ENCODE measurements at regions not wholly inside any gene's neighbourhood (a gene's known extent, or its start where the extent isn't known, plus 50 kb on each side); places are given as distances from the start of the nearest gene placed in this dataset.

DNA sequence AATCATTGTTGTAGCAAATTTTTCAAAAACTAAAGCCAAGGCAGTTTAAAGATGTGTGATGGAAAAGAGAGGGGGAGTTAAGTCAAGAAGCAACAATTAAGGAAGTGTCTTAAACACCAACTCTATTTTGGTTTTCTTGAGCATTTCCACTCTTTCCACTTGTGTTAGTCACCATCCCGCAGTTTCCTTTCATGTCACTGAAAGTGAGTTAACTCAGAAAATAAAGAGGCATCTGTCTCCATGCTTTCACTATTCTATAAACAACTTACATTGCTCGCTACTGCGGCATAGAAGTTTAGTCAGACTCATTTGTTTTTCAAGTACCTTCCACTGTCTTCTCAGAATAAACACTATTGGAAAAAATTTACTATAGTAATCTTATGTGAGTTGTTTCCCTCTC lies 284.9 kb upstream of the SEMA3D start:
- no peak for DNase-seq (ENCODE audit: low read depth in 3 of 3, low spot score in 2 of 3)

DNA sequence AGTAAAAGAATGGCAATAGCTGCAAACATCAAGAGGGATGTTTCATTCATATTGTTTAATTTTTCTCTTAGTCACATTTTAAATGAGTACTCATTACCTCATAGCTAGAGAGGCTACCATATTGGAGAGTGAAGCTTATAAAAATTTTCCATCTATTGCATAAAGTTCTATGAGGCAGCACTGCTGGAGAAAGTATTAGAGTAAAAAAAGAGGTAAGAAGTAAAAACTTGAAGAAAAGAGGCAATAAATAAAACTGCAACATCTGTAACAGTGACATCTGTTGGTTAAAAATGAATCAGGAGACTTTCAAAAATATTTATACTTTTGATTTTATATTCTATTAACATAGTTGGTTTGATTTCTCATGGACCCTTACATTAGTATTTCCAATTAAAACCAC lies 284.5 kb upstream of the SEMA3D start:
- no peak for DNase-seq (ENCODE audit: low read depth in 3 of 3, low spot score in 2 of 3)

DNA sequence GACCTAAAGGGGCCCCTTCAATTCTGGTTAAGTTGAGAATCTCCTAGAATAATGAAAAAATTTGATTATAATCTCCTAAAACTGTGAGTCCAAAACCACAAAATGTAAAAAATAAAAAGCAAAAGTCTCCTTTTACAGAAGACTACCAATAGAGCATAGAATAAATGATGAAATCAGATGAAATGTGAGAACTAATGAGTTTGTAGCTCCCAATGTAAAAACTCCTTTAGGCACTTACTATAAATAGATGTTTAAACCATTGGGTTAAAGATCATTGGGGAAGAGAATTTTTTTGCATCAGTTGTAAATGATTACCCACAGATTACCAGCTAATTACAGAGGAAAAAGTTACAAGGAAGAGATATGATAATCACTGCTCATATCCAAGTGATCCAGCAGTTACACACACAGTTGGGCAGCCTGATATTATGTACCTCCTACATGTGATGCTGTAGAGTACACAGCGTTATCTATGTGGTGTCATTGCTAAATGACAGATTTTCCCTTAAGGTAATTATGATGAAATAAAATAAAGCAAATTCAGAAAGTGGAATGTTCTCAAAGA lies 282.7 kb upstream of the SEMA3D start:
- DNase-seq (ENCODE audit: low read depth in 3 of 3, low spot score in 2 of 3) = no peak

DNA sequence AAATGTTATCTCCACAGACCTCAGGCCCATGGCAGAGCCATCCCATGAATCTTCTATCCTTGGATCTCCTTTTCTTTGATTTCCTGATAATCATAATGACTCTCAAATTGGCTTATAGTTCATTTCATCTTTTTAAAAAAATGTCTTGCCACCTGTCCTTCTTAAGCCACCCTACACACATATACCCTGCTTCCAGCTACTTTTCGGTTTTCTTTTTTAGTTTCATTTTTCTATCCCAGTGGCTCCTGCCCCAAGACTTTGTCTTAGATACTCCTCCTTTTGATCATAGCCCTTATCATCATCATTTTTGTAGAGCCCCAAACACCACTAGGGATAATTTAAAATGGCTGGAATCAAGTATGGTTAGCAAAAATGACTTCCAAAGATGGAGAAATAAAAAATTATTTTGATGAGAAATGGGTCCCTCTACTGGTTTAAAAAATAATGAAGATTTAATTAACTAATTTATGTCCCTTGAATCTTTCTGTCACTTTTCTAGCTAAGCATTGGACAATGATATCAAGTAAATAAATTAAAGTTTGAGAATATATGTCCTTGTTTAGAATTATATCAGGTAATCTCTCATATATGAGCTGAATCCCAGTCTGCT lies 277.3 kb upstream of the SEMA3D start:
- no peak for DNase-seq (ENCODE audit: low read depth in 3 of 3, low spot score in 2 of 3)

DNA sequence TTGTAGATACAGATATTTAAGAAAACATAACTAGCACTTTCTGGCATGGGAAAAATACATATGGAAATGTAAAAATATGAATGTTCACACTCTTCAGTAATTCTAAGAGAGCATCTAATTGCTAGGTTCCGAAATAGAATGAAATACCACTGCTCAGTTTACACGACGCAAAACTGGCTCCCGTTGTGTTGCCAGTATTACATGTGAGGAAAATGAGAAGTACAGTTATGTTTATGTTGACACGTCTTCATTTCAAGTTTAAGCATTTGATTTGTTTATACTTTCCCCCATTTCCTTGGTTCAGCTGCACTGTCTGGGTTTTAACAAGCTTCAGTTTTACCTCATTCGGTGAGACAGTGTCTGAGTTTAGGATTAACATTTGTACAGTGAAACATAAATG lies 275.8 kb upstream of the SEMA3D start:
- DNase-seq (ENCODE audit: low read depth in 3 of 3, low spot score in 2 of 3) = no peak

DNA sequence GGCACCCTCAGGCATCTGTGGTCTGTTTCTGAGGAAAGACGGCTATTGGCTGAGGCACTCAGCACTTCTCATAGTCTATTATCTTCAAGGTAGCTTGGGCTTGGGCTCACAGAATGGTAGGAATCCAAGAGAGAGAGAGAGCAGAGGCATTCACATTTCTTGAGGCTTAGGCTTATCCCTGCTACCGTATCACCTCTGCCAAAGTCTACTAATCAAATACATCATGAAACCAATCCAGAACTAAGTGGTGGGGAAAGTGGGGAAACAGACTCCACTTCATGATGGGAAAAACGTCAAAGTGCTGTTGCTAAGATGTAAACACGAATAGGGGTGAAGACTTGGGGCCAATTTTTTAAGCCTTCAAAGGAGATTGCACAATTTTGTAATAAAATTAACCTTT lies 271.1 kb upstream of the SEMA3D start:
- no peak for DNase-seq (ENCODE audit: low read depth in 3 of 3, low spot score in 2 of 3)

DNA sequence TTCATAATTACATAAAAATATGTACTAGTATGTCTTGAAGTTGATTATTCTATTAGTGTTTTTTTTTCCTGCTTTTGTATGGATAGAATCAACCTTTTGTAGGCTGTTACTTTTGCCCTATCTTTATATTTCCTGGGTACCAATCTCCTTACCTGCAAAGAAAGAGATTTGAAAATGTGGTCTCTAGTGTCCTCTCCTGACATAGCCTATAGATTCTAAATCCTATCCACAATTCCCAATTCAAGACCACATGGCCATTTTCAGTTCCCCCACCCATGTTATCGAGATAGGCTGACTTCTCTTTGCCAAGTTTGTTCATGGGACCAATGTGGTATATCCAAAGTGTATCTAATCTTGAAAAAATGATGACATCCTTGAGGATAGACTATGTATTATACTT lies 269.4 kb upstream of the SEMA3D start:
- no peak for DNase-seq (ENCODE audit: low read depth in 3 of 3, low spot score in 2 of 3)

DNA sequence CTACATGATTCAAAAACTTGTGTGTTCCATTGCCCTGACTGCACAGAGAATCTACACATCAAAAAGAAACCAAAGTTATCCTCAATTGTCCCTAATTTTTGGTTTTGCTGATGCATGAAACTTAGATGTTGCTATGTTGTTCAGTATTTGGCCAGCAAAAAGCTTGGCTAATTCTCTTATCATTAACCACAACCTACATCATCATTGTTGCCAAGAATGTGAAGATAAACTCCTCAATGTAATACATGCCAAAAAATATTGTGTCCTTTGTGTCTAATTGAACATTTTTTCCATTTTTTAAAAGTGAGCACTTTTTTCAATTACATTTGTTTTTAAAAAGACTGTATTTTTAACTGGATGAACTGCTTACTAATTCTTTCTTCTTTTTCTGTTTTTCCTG lies 268.0 kb upstream of the SEMA3D start:
- no peak for DNase-seq (ENCODE audit: low read depth in 3 of 3, low spot score in 2 of 3)

DNA sequence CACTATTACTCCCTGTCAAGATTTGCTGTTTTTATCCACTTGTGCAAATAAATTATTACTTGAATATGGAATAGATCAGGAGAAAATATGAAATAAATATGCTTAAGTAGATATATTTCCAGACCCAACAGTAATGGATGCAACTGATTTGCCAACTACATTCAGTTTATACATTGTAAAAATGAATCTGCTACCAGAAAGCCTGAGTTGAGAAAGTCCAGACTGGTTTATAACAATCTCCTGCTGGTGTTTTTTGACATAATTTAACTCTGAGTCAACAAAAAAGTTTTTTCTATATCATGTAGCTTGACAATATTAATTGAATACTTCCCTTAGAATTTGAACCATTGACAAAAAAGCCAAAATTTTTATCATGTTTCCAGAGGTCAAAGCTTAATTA lies 265.8 kb upstream of the SEMA3D start:
- DNase-seq (ENCODE audit: low read depth in 3 of 3, low spot score in 2 of 3) = peak in 1 of 3 donors; percentile 4

DNA sequence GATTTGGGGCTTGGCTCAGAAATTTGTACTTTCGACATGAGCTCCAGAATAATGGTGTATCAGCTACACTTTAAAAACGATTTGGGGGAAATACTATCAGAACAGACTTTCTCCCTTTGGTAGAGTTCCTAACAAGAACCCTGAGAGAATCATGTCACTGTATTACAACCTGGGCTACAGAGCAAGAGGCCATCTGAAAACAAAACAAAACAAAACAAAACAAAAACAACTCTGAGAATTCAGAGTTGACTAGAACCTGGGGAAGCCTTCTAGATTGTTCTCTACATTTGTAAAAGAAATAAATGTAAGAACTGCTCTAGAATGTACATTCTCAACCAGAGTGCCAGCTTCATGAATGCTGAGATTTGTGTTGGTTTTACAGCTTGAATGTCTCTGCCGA lies 262.6 kb upstream of the SEMA3D start:
- DNase-seq (ENCODE audit: low read depth in 3 of 3, low spot score in 2 of 3) = no peak

DNA sequence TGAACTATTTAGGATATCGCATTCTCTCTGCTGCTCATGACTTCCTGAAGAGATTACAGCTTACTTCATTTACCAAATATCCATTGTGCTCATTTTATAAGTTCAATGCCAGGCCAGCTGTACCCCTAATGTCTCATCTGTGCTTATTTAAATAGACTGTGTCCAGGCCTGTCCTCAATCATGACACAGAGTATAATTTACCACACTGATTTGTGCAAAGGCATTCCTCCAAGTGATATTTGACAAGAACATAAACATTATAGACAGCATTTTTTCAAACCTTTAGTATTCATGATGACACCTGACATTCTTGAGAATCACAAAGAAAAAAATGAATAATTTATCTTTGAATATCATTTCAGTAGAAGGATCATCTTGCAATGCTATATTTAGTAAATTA lies 260.1 kb upstream of the SEMA3D start:
- no peak for DNase-seq (ENCODE audit: low read depth in 3 of 3, low spot score in 2 of 3)

DNA sequence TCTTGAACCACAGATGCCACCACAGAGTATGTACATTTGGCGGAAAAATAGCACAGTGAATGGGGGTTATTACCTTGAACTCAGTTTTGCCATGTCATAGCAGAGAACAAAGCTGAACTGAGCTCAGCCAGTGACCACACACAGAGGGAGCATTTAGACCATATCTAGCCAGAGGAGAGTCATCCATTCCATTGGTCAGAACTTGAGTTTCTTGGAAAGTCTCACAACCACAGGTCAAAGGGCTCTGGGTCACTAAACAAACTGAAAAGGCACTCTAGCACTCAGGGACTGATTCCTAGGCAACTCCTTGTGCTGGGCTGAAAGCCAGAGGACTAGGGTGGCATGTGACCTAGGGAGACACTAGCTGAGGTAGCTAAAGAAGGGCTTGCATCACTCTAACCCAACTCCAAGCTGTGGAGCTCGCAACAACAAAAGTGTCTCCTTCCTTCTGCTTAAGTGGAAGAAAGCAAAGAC lies 239.7 kb upstream of the SEMA3D start:
- DNase-seq (ENCODE audit: low read depth in 3 of 3, low spot score in 2 of 3) = no peak

DNA sequence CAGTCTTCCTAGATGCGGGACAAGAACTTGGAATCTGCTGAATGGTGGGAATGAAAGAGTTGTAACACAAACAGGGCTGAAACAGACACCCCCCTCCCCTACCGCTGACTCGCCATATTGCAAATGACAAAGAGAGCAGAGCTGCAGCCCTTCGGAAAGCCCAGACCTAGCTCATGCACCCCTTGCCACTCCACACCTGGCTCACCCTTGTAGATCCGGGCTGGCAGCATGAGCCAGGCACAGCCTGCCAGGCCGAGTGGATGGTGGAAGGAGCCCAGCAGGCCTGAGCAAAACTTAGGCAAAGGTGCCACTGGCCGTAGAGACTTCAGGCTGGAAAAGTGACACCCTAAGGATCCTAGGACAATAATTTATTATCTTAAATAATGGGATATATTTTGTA lies 237.4 kb upstream of the SEMA3D start:
- no peak for DNase-seq (ENCODE audit: low read depth in 3 of 3, low spot score in 2 of 3)

DNA sequence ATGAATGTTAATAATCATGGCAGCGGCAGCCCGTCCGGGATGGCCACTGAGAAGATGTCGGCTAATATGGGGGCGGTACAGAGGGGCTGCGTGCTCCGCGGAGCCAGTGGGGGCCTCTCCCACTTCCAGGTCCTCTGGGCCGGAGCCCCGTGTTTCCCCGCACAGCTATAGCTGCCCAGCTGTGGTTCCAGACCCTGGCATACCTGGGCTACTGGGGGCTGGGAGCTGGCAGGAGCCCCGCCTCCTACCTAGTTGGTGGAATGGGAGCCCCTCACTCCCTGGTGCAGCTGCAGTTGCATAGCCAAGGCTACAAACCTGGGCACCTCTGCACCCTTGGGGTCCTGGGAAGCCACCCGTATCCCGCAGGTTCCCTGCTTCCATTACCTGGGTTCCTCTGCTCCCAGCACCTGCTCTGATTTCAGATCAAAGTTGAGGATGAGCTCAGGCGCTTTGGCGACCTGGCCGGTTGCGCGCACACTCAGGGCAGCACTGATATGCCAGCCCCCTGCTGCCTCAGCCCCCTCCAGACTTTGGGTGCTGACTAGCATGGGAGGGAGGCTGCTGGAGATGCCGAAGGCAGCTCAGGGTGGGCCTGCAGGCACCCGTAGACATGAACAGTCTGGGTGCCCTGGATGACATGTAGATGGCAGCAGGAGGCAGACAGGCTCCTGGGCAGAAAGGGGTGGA lies 236.5 kb upstream of the SEMA3D start:
- DNase-seq (ENCODE audit: low read depth in 3 of 3, low spot score in 2 of 3) = no peak

DNA sequence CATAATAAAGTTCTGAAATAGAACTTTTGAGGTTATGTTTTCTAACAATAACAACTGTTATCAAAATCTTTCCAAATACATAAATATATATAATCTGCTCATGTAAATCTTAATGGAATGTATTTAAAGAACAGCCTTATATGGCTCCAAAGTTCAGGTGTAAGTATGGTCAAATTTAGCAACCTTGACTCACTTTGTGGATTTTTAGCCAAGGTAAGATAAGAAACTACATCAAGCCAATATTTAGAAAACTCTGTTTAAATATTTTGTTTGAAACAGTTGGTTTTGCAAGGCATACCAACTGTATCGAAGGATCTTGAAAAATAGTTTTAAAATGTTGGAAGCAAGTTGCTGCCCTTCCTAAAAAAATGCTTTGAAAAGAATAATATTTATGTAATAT lies 228.9 kb upstream of the SEMA3D start:
- DNase-seq (ENCODE audit: low read depth in 3 of 3, low spot score in 2 of 3) = no peak

DNA sequence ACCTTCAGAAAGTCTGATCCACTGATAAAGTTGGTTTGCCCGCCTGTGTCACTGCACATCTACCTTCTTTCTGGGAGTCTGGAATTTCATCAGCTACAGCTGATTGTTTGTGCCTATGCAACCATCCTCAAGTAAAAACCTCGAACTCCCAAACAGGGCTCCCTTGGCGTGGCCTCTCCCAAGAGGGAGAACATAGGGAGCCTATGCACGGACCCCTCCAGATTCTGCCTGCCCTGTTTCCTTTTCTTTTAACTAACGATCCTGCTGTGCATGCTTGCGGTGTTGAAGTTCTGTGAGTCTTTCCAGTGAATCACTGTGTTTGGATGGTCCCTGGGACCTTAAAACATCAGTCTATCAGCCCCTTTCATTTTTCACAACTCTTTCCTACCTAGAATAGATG lies 226.9 kb upstream of the SEMA3D start:
- DNase-seq (ENCODE audit: low read depth in 3 of 3, low spot score in 2 of 3) = no peak

DNA sequence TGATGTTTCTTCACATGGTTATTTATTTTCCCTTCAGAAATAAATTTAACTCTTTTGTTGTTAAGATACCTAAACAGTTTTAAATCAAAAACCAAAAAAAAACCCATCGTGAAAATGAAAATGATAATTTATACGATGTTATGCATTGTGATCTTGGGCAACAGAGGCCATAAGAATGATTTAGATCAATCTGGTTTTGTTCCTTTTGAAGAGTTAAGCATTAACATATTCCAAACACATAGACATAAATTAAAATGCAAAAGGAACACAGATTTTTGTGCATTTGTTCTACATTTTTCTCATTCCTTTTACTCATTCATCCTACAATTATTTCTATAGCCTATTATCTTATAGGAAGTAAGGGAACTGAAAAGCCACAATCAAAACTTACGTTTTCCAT lies 226.1 kb upstream of the SEMA3D start:
- no peak for DNase-seq (ENCODE audit: low read depth in 3 of 3, low spot score in 2 of 3)

DNA sequence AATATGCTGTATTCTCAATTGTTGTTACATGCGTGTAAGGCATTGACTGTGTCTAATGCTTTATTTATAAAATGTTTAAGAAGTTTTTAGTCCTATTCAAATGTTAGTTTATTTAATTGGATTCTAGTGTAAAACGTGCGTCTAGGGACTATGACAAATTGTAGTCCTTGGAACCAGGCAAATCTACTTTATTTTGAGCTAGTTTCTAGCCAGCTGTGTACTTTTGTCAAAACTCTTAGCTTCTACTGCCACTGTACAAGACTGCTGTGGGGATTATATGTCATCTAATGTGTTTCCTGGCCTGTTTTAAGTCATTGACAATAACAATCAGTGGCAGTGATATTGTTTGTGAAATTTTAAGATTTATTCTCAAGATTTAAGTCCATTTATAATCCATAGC lies 220.5 kb upstream of the SEMA3D start:
- DNase-seq (ENCODE audit: low read depth in 3 of 3, low spot score in 2 of 3) = no peak

DNA sequence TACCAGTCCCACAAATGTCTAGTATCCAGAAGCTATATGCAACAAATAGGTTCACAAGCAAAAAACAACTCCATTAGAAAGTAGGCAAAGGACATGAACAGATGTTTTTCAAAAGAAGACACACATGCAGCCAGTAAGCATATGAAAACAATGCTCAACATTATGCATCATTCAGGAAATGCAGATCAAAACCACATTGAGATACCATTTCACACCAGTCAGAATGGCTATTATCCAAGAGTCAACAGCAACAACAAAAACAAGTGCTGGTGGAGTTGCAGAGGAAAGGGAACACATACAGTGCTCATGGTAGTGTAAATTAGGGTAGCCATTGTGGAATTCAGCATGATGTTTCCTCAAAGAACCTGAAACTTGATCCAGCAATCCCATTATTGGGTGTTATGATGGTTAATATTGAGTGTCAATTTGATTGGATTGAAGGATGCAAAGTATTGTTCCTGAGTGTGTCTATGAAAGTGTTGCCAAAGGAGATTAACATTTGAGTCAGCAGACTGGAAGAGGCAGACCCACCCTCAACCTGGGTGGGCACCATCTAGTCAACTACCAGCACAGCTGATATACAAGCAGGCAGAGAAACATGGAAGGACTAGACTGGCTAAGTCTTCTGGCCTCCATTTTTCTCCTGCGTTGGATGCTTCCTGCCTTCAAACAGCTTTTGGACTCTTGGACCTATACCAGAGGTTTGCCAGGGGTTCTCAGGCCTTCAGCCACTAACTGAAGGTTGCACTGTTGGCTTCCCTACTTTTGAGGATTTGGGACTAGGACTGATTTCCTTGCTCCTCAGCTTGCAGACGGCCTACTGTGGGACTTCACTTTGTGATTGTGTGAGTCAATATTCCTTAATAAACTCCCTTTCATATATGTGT lies 218.4 kb upstream of the SEMA3D start:
- DNase-seq (ENCODE audit: low read depth in 3 of 3, low spot score in 2 of 3) = no peak

DNA sequence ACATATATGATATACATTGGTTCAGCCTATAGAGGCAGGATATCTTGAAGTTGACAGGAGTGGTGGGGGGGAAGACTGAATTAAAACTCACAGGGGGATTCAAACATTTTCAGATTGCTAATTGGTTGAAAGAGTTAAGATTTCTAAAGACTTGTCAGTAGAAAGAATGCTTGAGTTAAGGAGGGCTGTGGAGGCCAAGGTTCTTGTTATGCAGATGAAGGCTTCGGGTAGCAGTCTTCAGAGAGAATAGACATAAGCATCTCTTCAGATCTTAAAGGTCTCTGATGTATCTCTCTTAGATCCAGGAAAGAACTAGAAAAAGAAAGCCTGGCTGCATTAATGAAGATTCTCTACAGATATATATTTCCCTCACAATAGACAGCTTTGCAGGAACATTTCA lies 209.8 kb upstream of the SEMA3D start:
- no peak for DNase-seq (ENCODE audit: low read depth in 3 of 3, low spot score in 2 of 3)

DNA sequence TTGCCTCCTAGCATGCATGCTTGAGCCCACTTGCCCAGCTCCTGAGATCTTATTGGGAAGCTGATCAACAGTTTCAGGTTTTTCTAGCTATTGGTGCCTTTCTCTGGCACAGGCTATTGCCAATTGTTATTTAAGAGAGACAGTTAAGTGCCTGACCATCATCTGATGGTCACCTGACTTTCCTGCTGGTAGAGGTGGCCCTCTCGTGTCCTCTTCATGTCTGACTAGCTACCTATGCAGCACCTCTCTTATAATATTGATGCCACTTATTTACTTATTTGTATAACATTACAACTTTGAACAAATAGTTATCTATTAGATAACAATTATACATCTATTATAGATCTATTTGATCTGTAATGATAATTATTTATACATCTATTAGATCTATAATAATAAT lies 205.9 kb upstream of the SEMA3D start:
- DNase-seq (ENCODE audit: low read depth in 3 of 3, low spot score in 2 of 3) = no peak

DNA sequence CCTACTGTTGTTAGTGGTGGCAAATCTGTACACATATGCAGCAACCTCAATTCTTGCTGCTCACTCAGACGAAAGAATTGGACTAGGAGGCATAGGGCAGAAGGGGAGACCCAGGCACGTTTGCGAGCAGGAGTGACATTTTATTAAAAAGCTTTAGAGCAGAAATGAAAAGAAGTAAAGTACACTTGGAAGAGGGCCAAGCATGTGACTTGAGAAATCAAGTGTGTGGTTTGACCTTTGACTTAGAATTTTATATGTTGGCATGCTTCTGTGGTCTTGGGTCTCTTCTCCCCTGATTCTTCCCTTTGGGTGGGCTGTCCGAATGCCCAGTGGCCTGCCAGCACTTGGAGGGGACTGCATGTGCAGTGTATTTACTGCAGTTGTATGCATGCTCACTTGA lies 205.5 kb upstream of the SEMA3D start:
- DNase-seq (ENCODE audit: low read depth in 3 of 3, low spot score in 2 of 3) = no peak

Measured in right renal cortex interstitium (tissue), 3 donors.